Choroid plexus epithelial cell (primary cell): ENCODE measurements at regions not wholly inside any gene's neighbourhood (a gene's known extent, or its start where the extent isn't known, plus 50 kb on each side); places are given as distances from the start of the nearest gene placed in this dataset.

ENCODE experiments used
- DNase-seq: peaks from one replicate; pipeline ENCODE4 v3.0.0-alpha.2; 2010; ENCODE audit warnings: low read depth
- H3K4me3 ChIP-seq: 2 replicates; pipeline ENCODE4 v1.5.1; 2011; ENCODE audit warnings: low read depth, mild to moderate bottlenecking, control low read depth, low read length, moderate library complexity
- CTCF ChIP-seq: conservative IDR thresholded peaks from 2 replicates; pipeline ENCODE4 v1.5.1; 2011; ENCODE audit warnings: low read depth, mild to moderate bottlenecking, control low read depth, inconsistent platforms, low read length, moderate library complexity

GRCh38 chr20:48562586-48563116 is 265.1 kb downstream of the PREX1 start:
- no peak for DNase-seq

GRCh38 chr20:48558906-48559305 is 268.9 kb downstream of the PREX1 start:
- DNase-seq, result no peak
- H3K4me3 ChIP-seq, result no peak overlapping the region
- no peak for TF ChIP-seq CTCF

More at GRCh38 chr20:48562586-48563116, 265.1 kb downstream of the PREX1 start:
- no peak for TF ChIP-seq CTCF
- no peak overlapping the region for H3K4me3 ChIP-seq

- no peak for TF ChIP-seq CTCF
- DNase-seq, result no peak
These were observed 270.4 kb downstream of the PREX1 start for GRCh38 chr20:48557380-48557779.

GRCh38 chr20:48556956-48557355 is 270.8 kb downstream of the PREX1 start:
- TF ChIP-seq CTCF, result no peak
- DNase-seq, result peak; percentile 3

More at GRCh38 chr20:48557380-48557779, 270.4 kb downstream of the PREX1 start:
- no peak overlapping the region for H3K4me3 ChIP-seq

GRCh38 chr20:48552550-48552949 is 275.2 kb downstream of the PREX1 start:
- no peak overlapping the region for H3K4me3 ChIP-seq
- no peak for DNase-seq
- TF ChIP-seq CTCF, result no peak

More at GRCh38 chr20:48556956-48557355, 270.8 kb downstream of the PREX1 start:
- H3K4me3 ChIP-seq, result no peak overlapping the region

- H3K4me3 ChIP-seq, result no peak overlapping the region
- no peak for TF ChIP-seq CTCF
- no peak for DNase-seq
These were observed 277.0 kb downstream of the PREX1 start for GRCh38 chr20:48550814-48551213.

GRCh38 chr20:48547664-48548063 is 280.1 kb downstream of the PREX1 start:
- TF ChIP-seq CTCF, result no peak
- H3K4me3 ChIP-seq, result no peak overlapping the region
- DNase-seq, result no peak
